ENCODE measurements at regions not wholly inside any gene's neighbourhood (a gene's known extent, or its start where the extent isn't known, plus 50 kb on each side); places are given as distances from the start of the nearest gene placed in this dataset.

- DNase-seq: no peak
Measured at GRCh38 chr3:147872568-147872967, 463.4 kb downstream of the ZIC1 start.

- DNase-seq: no peak
Measured at GRCh38 chr3:147875498-147875897, 466.3 kb downstream of the ZIC1 start.

GRCh38 chr3:147881933-147882332 lies 472.8 kb downstream of the ZIC1 start:
- DNase-seq: no peak

GRCh38 chr3:147886879-147887278 lies 477.7 kb downstream of the ZIC1 start:
- DNase-seq: no peak

GRCh38 chr3:147887797-147888196 lies 478.6 kb downstream of the ZIC1 start:
- no peak for DNase-seq

GRCh38 chr3:147890114-147890513 lies 480.9 kb downstream of the ZIC1 start:
- DNase-seq: no peak

GRCh38 chr3:147895509-147895908 lies 486.3 kb downstream of the ZIC1 start:
- DNase-seq: no peak

GRCh38 chr3:147900851-147901250 lies 491.7 kb downstream of the ZIC1 start:
- no peak for DNase-seq

- no peak for DNase-seq
Measured at GRCh38 chr3:147903026-147903425, 493.9 kb downstream of the ZIC1 start.

- DNase-seq: no peak
Measured at GRCh38 chr3:147904421-147904820, 495.3 kb downstream of the ZIC1 start.

- DNase-seq: no peak
Measured at GRCh38 chr3:147906285-147906684, 497.1 kb downstream of the ZIC1 start.

GRCh38 chr3:147914532-147914931 lies 505.4 kb downstream of the ZIC1 start:
- DNase-seq: no peak

GRCh38 chr3:147915057-147915456 lies 505.9 kb downstream of the ZIC1 start:
- no peak for DNase-seq

GRCh38 chr3:147919496-147919895 lies 510.3 kb downstream of the ZIC1 start:
- DNase-seq: no peak

- DNase-seq: no peak
Measured at GRCh38 chr3:147921051-147921450, 511.9 kb downstream of the ZIC1 start.

GRCh38 chr3:147924755-147925154 lies 515.6 kb downstream of the ZIC1 start:
- DNase-seq: no peak

- no peak for DNase-seq
Measured at GRCh38 chr3:147925272-147925671, 516.1 kb downstream of the ZIC1 start.

GRCh38 chr3:147930232-147930807 lies 521.2 kb downstream of the ZIC1 start:
- no peak for DNase-seq

GRCh38 chr3:147934451-147935180 lies 525.5 kb downstream of the ZIC1 start:
- DNase-seq: no peak

GRCh38 chr3:147937341-147937740 lies 528.2 kb downstream of the ZIC1 start:
- no peak for DNase-seq

GRCh38 chr3:147937891-147938290 lies 528.7 kb downstream of the ZIC1 start:
- DNase-seq: no peak

- DNase-seq: no peak
Measured at GRCh38 chr3:147939425-147939824, 530.3 kb downstream of the ZIC1 start.

- DNase-seq: no peak
Measured at GRCh38 chr3:147939839-147940238, 530.7 kb downstream of the ZIC1 start.

- DNase-seq: no peak
Measured at GRCh38 chr3:147940405-147941193, 531.4 kb downstream of the ZIC1 start.
